Fibroblast of skin of scalp (primary cell): ENCODE measurements at regions not wholly inside any gene's neighbourhood (a gene's known extent, or its start where the extent isn't known, plus 50 kb on each side); places are given as distances from the start of the nearest gene placed in this dataset.
"Not testable (repeated sequence)": the region's sequence is repeated elsewhere in the genome, so short reads cannot be mapped to it uniquely, and the experiment has no call there.

Experiments used
- DNase-seq: peaks from one replicate; pipeline ENCODE4 v3.0.0-alpha.2; 2013

GRCh38 chr1:185681034-185681633 is 53.1 kb upstream of the HMCN1 start:
- peak; percentile 58 for DNase-seq

- DNase-seq: no peak
Observed at GRCh38 chr1:185680453-185680852, 53.7 kb upstream of the HMCN1 start.

- DNase-seq: no peak
Observed at GRCh38 chr1:185679220-185679619, 55.0 kb upstream of the HMCN1 start.

GRCh38 chr1:185676969-185677368 is 57.2 kb upstream of the HMCN1 start:
- no peak for DNase-seq

GRCh38 chr1:185674201-185674600 is 60.0 kb upstream of the HMCN1 start:
- no peak for DNase-seq

GRCh38 chr1:185672719-185673360 is 61.4 kb upstream of the HMCN1 start:
- no peak for DNase-seq

- DNase-seq: peak; percentile 68
Observed at GRCh38 chr1:185670187-185670627, 64.0 kb upstream of the HMCN1 start.

GRCh38 chr1:185668013-185668412 is 66.2 kb upstream of the HMCN1 start:
- no peak for DNase-seq

GRCh38 chr1:185666582-185666981 is 67.6 kb upstream of the HMCN1 start:
- no peak for DNase-seq

- DNase-seq: no peak
Observed at GRCh38 chr1:185663771-185664296, 70.4 kb upstream of the HMCN1 start.

- DNase-seq: no peak
Observed at GRCh38 chr1:185663332-185663731, 70.9 kb upstream of the HMCN1 start.

- DNase-seq: no peak
Observed at GRCh38 chr1:185661971-185662370, 72.2 kb upstream of the HMCN1 start.

- no peak for DNase-seq
Observed at GRCh38 chr1:185656663-185657062, 77.5 kb upstream of the HMCN1 start.

GRCh38 chr1:185654952-185655314 is 79.3 kb upstream of the HMCN1 start:
- DNase-seq: no peak

- no peak for DNase-seq
Observed at GRCh38 chr1:185654199-185654951, 79.8 kb upstream of the HMCN1 start.

GRCh38 chr1:185653615-185654014 is 80.6 kb upstream of the HMCN1 start:
- no peak for DNase-seq

- no peak for DNase-seq
Observed at GRCh38 chr1:185652348-185652747, 81.8 kb upstream of the HMCN1 start.

GRCh38 chr1:185650602-185651230 is 83.5 kb upstream of the HMCN1 start:
- DNase-seq: no peak

- DNase-seq: no peak
Observed at GRCh38 chr1:185648858-185649589, 85.2 kb upstream of the HMCN1 start.

- not testable (repeated sequence) for DNase-seq
Observed at GRCh38 chr1:185647597-185648267, 86.5 kb upstream of the HMCN1 start.

- DNase-seq: peak; percentile 99
Observed at GRCh38 chr1:185646202-185646683, 87.9 kb upstream of the HMCN1 start.

- peak; percentile 32 for DNase-seq
Observed at GRCh38 chr1:185645686-185646085, 88.5 kb upstream of the HMCN1 start.
